ENCODE measurements at regions not wholly inside any gene's neighbourhood (a gene's known extent, or its start where the extent isn't known, plus 50 kb on each side); places are given as distances from the start of the nearest gene placed in this dataset.

- no peaks in the 10 kb centered on the region for H3K9me3 ChIP-seq (ENCODE audit: control insufficient read depth in 2 of 2, insufficient read depth in 1 of 2, low read depth in 1 of 2, low read length in 1 of 2)
- 72 to 76% methylated on average over 4 of the region's 4 CpGs for WGBS, 2 donors
- H3K36me3 ChIP-seq (ENCODE audit: control insufficient read depth in 2 of 2, insufficient read depth in 2 of 2, low read length in 1 of 2): no peaks in the 10 kb centered on the region
- H3K4me1 ChIP-seq (ENCODE audit: control insufficient read depth in 2 of 2, insufficient read depth in 2 of 2, low read length in 1 of 2): no peaks in the 10 kb centered on the region
- H3K27ac ChIP-seq (ENCODE audit: low read depth in 2 of 2, low read length in 1 of 2): no peak overlapping the region
- H3K4me3 ChIP-seq (ENCODE audit: low read depth in 1 of 2, low read length in 2 of 2): no peak overlapping the region
- no peaks in the 10 kb centered on the region for H3K27me3 ChIP-seq (ENCODE audit: control insufficient read depth in 1 of 2, insufficient read depth in 2 of 2, low read length in 2 of 2)
Observed at GRCh38 chr1:147849098-147849895, 53.3 kb upstream of the GJA8 start.

- no peak overlapping the region for H3K27ac ChIP-seq (ENCODE audit: low read depth in 2 of 2, low read length in 1 of 2)
Observed at GRCh38 chr1:147850737-147851136, 51.9 kb upstream of the GJA8 start.

GRCh38 chr1:147851149-147851548 lies 51.4 kb upstream of the GJA8 start:
- Histone ChIP-seq H3K4me3 (ENCODE audit: low read depth in 1 of 2, low read length in 2 of 2) (no peak overlapping the region), H3K4me1 (ENCODE audit: control insufficient read depth in 2 of 2, insufficient read depth in 2 of 2, low read length in 1 of 2) (no peaks in the 10 kb centered on the region), H3K27me3 (ENCODE audit: control insufficient read depth in 1 of 2, insufficient read depth in 2 of 2, low read length in 2 of 2) (no peaks in the 10 kb centered on the region), H3K9me3 (ENCODE audit: control insufficient read depth in 2 of 2, insufficient read depth in 1 of 2, low read depth in 1 of 2, low read length in 1 of 2) (no peaks in the 10 kb centered on the region), H3K36me3 (ENCODE audit: control insufficient read depth in 2 of 2, insufficient read depth in 2 of 2, low read length in 1 of 2) (no peaks in the 10 kb centered on the region), H3K27ac (ENCODE audit: low read depth in 2 of 2, low read length in 1 of 2) (no peak overlapping the region)
- 79 to 87% methylated on average over 2 of the region's 2 CpGs for WGBS, 2 donors

More at GRCh38 chr1:147850737-147851136, 51.9 kb upstream of the GJA8 start:
- Histone ChIP-seq H3K36me3 (ENCODE audit: control insufficient read depth in 2 of 2, insufficient read depth in 2 of 2, low read length in 1 of 2) (no peaks in the 10 kb centered on the region), H3K4me3 (ENCODE audit: low read depth in 1 of 2, low read length in 2 of 2) (no peak overlapping the region), H3K27me3 (ENCODE audit: control insufficient read depth in 1 of 2, insufficient read depth in 2 of 2, low read length in 2 of 2) (no peaks in the 10 kb centered on the region), H3K4me1 (ENCODE audit: control insufficient read depth in 2 of 2, insufficient read depth in 2 of 2, low read length in 1 of 2) (no peaks in the 10 kb centered on the region), H3K9me3 (ENCODE audit: control insufficient read depth in 2 of 2, insufficient read depth in 1 of 2, low read depth in 1 of 2, low read length in 1 of 2) (no peaks in the 10 kb centered on the region)
- 90 to 93% methylated on average over 1 of the region's 1 CpG for WGBS, 2 donors

- no peaks in the 10 kb centered on the region for H3K27me3 ChIP-seq (ENCODE audit: control insufficient read depth in 1 of 2, insufficient read depth in 2 of 2, low read length in 2 of 2)
- H3K4me1 ChIP-seq (ENCODE audit: control insufficient read depth in 2 of 2, insufficient read depth in 2 of 2, low read length in 1 of 2): no peaks in the 10 kb centered on the region
- no peak overlapping the region for H3K4me3 ChIP-seq (ENCODE audit: low read depth in 1 of 2, low read length in 2 of 2)
- no peak overlapping the region for H3K27ac ChIP-seq (ENCODE audit: low read depth in 2 of 2, low read length in 1 of 2)
- H3K9me3 ChIP-seq (ENCODE audit: control insufficient read depth in 2 of 2, insufficient read depth in 1 of 2, low read depth in 1 of 2, low read length in 1 of 2): no peaks in the 10 kb centered on the region
- no peaks in the 10 kb centered on the region for H3K36me3 ChIP-seq (ENCODE audit: control insufficient read depth in 2 of 2, insufficient read depth in 2 of 2, low read length in 1 of 2)
- 73 to 93% methylated on average over 1 of the region's 1 CpG for WGBS, 2 donors
Observed at GRCh38 chr1:147852706-147853225, 49.8 kb upstream of the GJA8 start.
